Endothelial cell of umbilical vein (primary cell): ENCODE measurements at regions not wholly inside any gene's neighbourhood (a gene's known extent, or its start where the extent isn't known, plus 50 kb on each side); places are given as distances from the start of the nearest gene placed in this dataset.
"Not testable (repeated sequence)": the region's sequence is repeated elsewhere in the genome, so short reads cannot be mapped to it uniquely, and the experiment has no call there.

ENCODE experiments used
- BruUV-seq: library from RNA; stranded (reverse); fragments of 400-500 nt; replicated peaks from 2 replicates; lab custom pipeline; 2021; lab: Mats Ljungman, UMichigan
- CTCF ChIA-PET: fragments of 300-600, 350-600 bp; sonication (Branson Sonifier 250); formaldehyde crosslinking; loops from one replicate; lab custom pipeline; 2021; ENCODE audit warnings: antibody characterized with exemption, inconsistent platforms; lab: Charles Lee
- POLR2A ChIA-PET: fragments of 300-600, 350-600 bp; sonication (Branson Sonifier 250); formaldehyde crosslinking; loops from one replicate; lab custom pipeline; 2021; ENCODE audit warnings: antibody characterized with exemption, inconsistent platforms; lab: Charles Lee
- DNase-seq: peaks from one replicate; pipeline ENCODE4 v3.0.0-alpha.2; 2011; ENCODE audit warnings: low read depth, low spot score
- FAIRE-seq: peaks from 2 replicates; lab custom pipeline; 2011; peaks lifted over from hg19 to GRCh38; lab: Jason Lieb, UNC
- H2AFZ ChIP-seq: 2 replicates; pipeline ENCODE4 v1.6.0; 2012; ENCODE audit warnings: low read depth, low read length, control low read depth, inconsistent platforms
- H3K27ac ChIP-seq: 2 replicates; pipeline ENCODE4 v1.5.1; 2011; ENCODE audit warnings: low read depth, mild to moderate bottlenecking, control low read depth, low read length, moderate library complexity; ENCODE audit not compliant: insufficient read depth
- H3K27me3 ChIP-seq, 2 experiments: 2 replicates each; pipeline versions ENCODE4 v1.6.0 to v1.6.1; 2011; ENCODE audit warnings: low read length in 2 of 2, mixed read lengths in 1 of 2; ENCODE audit not compliant: control insufficient read depth in 2 of 2, insufficient read depth in 2 of 2
- H3K36me3 ChIP-seq, 2 experiments: 2 replicates in 1 of 2; 3 replicates in 1 of 2; pipeline ENCODE4 v1.5.1; 2011; ENCODE audit warnings: low read length in 2 of 2, mild to moderate bottlenecking in 1 of 2, moderate library complexity in 1 of 2; ENCODE audit not compliant: control insufficient read depth in 2 of 2, insufficient read depth in 2 of 2; ENCODE audit errors: extremely low read depth in 1 of 2
- H3K4me1 ChIP-seq: 3 replicates; pipeline ENCODE4 v1.5.1; 2011; ENCODE audit warnings: mild to moderate bottlenecking, low read length; ENCODE audit not compliant: control insufficient read depth, insufficient read depth; ENCODE audit errors: extremely low read depth
- H3K4me2 ChIP-seq: 2 replicates; pipeline ENCODE4 v1.6.1; 2011; ENCODE audit warnings: low read length, control low read depth, mixed read lengths; ENCODE audit not compliant: insufficient read depth
- H3K4me3 ChIP-seq, 3 experiments: fragments of 200-600 bp in 1 of 3; sonication (generic), shearing (Covaris generic) in 1 of 3; replicated peaks in 1 of 3; 2 replicates each; pipeline ENCODE4 v1.5.1; 2011 to 2016; ENCODE audit warnings: control low read depth in 3 of 3, low read length in 3 of 3, mild to moderate bottlenecking in 2 of 3, inconsistent platforms in 1 of 3, low read depth in 1 of 3, moderate library complexity in 1 of 3; ENCODE audit not compliant: insufficient read depth in 1 of 3
- H3K79me2 ChIP-seq: 2 replicates; pipeline ENCODE4 v1.6.0; 2012; ENCODE audit warnings: low read length, inconsistent platforms; ENCODE audit not compliant: control insufficient read depth, insufficient read depth
- H3K9ac ChIP-seq: replicated peaks from 2 replicates; pipeline ENCODE3; 2011; ENCODE audit warnings: low read length, control low read depth; ENCODE audit not compliant: insufficient read depth; ENCODE audit errors: extremely low read depth
- H3K9me1 ChIP-seq: replicated peaks from 3 replicates; pipeline ENCODE4 v1.6.0; 2011; ENCODE audit warnings: mild to moderate bottlenecking, low read length; ENCODE audit not compliant: control insufficient read depth, insufficient read depth; ENCODE audit errors: extremely low read depth
- H3K9me3 ChIP-seq: replicated peaks from 2 replicates; pipeline ENCODE4 v1.5.1; 2012; ENCODE audit warnings: low read length, inconsistent platforms; ENCODE audit not compliant: control insufficient read depth, insufficient read depth
- H4K20me1 ChIP-seq: replicated peaks from 2 replicates; pipeline ENCODE3; 2011; ENCODE audit warnings: mild to moderate bottlenecking, low read length; ENCODE audit not compliant: control insufficient read depth, insufficient read depth; ENCODE audit errors: extremely low read depth
- CTCF ChIP-seq, 2 donors: IDR thresholded peaks; 1 replicate in 1 of 2; 2 replicates in 1 of 2; pipeline ENCODE4 v1.5.1; 2011; ENCODE audit warnings: low read length in 2 of 2, mild to moderate bottlenecking in 2 of 2, moderate library complexity in 2 of 2, control low read depth in 1 of 2, inconsistent platforms in 1 of 2, low read depth in 1 of 2; ENCODE audit not compliant: insufficient read depth in 1 of 2; ENCODE audit errors: extremely low read depth in 1 of 2
- FOS ChIP-seq: IDR thresholded peaks from 2 replicates; pipeline ENCODE4 v1.6.1; 2011; ENCODE audit warnings: mild to moderate bottlenecking, low read length, moderate library complexity, borderline replicate concordance; ENCODE audit not compliant: insufficient read depth
- dilution Hi-C: fragments of 300-500 bp; cut with MboI; formaldehyde crosslinking; loops from one replicate; pipeline ENCODE4 v1.15.0; 2019; ENCODE audit warnings: low sequenced_read_pairs; ENCODE audit not compliant: extremely low pct_ligation_motif_present
- intact Hi-C: fragments of 100-400 bp; cut with micrococcal nuclease; formaldehyde crosslinking; loops from one replicate; pipeline ENCODE4 v1.10.0; 2022

- Histone ChIP-seq H4K20me1 (no peaks in the 10 kb centered on the region), H3K4me3 (no peak overlapping the region), H3K9me3 (no peaks in the 10 kb centered on the region), H3K36me3 (no peaks in the 10 kb centered on the region), H3K4me1 (no peaks in the 10 kb centered on the region), H3K27ac (no peak overlapping the region), H3K9ac (no peak overlapping the region), H3K9me1 (no peaks in the 10 kb centered on the region), H2AFZ (no peak overlapping the region), H3K27me3 (no peaks in the 10 kb centered on the region), H3K79me2 (no peaks in the 10 kb centered on the region), H3K4me2 (no peak overlapping the region)
- intact Hi-C loops = no loop called here
- DNase-seq (peak; percentile 17), FAIRE-seq (no peak)
- BruUV-seq = no TSS peak
- POLR2A ChIA-PET = no interaction called here
- CTCF ChIA-PET = no interaction called here
- dilution Hi-C loops = no loop called here
- TF ChIP-seq CTCF (IDR thresholded peaks at IDR 0.05; ENCODE audit: extremely low read depth in 1 of 2, insufficient read depth in 1 of 2, low read depth in 1 of 2, low read length in 2 of 2) (no peak), FOS (peak; percentile 32)
Measured at GRCh38 chr4:33831442-33832066, 2412.8 kb downstream of the ARAP2 start.

GRCh38 chr4:33835764-33836163 is 2408.6 kb downstream of the ARAP2 start:
- CTCF ChIA-PET, H3K9me3 ChIP-seq, H3K36me3 ChIP-seq, H3K9me1 ChIP-seq, POLR2A ChIA-PET, FAIRE-seq, H3K4me3 ChIP-seq, H3K27ac ChIP-seq, H3K4me1 ChIP-seq, H3K27me3 ChIP-seq, intact Hi-C loops, BruUV-seq, DNase-seq, H4K20me1 ChIP-seq, H3K79me2 ChIP-seq, H3K4me2 ChIP-seq, H2AFZ ChIP-seq, dilution Hi-C loops, H3K9ac ChIP-seq: not testable (repeated sequence)
